AG04450 (cell line): ENCODE measurements at regions not wholly inside any gene's neighbourhood (a gene's known extent, or its start where the extent isn't known, plus 50 kb on each side); places are given as distances from the start of the nearest gene placed in this dataset.

Source experiments
- CTCF ChIA-PET: fragments of 300-600, 350-600 bp; formaldehyde crosslinking; extraction: SDS; loops from one replicate; lab custom pipeline; 2022; ENCODE audit warnings: antibody characterized with exemption, inconsistent platforms; lab: Charles Lee
- POLR2A ChIA-PET: fragments of 350-600 bp; formaldehyde crosslinking; extraction: SDS; loops from one replicate; lab custom pipeline; 2021; ENCODE audit warnings: antibody characterized with exemption, inconsistent platforms; lab: Yijun Ruan, JAX
- DNase-seq: peaks from one replicate; pipeline ENCODE4 v3.0.0-alpha.2; 2011; ENCODE audit warnings: low read depth, low spot score
- H3K27ac ChIP-seq: one replicate; pipeline ENCODE4 v1.5.1; 2012; ENCODE audit warnings: low read depth, low read length, control low read depth
- H3K27me3 ChIP-seq: one replicate; pipeline ENCODE4 v1.6.0; 2012; ENCODE audit warnings: low read length; ENCODE audit not compliant: control insufficient read depth, insufficient read depth
- H3K4me3 ChIP-seq: 2 replicates; pipeline ENCODE4 v1.5.1; 2011; ENCODE audit warnings: mild to moderate bottlenecking, low read depth, low read length, control low read depth
- H3K9me3 ChIP-seq: 2 replicates; pipeline ENCODE4 v1.5.1; 2012; ENCODE audit warnings: low read length; ENCODE audit not compliant: control insufficient read depth, insufficient read depth
- TF ChIP-seq, protein P1 (sequence below): IDR thresholded peaks from 2 replicates; pipeline ENCODE4 v1.5.1; 2011; ENCODE audit warnings: low read depth, low read length, control low read depth, inconsistent platforms

DNA sequence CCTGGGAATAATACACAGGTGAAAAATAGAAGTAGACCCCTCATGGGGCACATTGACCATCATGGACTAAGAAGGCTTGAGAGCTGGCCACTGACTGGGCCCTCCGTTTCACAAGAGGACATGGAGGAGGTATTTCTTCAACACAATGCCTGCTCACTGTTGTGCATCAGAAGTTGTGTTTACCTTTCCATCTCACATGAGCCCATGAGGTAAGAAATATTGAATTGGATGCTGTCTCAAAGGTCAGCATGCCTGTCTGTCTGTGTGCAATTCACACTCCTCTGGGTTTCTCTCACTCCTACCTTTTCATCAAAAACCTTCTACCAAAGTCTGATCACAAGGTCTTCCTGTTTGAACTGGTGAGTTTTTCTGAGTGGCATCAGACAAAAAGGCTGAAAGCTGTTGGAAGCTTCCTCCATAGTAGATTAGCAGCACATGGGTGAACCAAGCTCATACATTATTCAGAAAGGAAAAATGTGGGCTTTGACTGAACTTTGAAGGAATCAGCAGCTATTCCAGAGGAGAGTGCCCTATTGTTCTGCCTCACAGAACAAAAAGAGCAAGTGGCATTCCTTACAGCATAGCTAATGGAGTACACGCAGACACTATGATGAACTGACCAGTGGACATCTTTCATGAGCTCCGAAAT lies 143.2 kb upstream of the RND3 start:
- ChIA-PET POLR2A (no interaction called here), CTCF (no interaction called here)
- H3K27me3 ChIP-seq = no peaks in the 10 kb centered on the region
- H3K27ac ChIP-seq = no peak overlapping the region
- H3K4me3 ChIP-seq = no peak overlapping the region
- TF ChIP-seq, protein P1, sequence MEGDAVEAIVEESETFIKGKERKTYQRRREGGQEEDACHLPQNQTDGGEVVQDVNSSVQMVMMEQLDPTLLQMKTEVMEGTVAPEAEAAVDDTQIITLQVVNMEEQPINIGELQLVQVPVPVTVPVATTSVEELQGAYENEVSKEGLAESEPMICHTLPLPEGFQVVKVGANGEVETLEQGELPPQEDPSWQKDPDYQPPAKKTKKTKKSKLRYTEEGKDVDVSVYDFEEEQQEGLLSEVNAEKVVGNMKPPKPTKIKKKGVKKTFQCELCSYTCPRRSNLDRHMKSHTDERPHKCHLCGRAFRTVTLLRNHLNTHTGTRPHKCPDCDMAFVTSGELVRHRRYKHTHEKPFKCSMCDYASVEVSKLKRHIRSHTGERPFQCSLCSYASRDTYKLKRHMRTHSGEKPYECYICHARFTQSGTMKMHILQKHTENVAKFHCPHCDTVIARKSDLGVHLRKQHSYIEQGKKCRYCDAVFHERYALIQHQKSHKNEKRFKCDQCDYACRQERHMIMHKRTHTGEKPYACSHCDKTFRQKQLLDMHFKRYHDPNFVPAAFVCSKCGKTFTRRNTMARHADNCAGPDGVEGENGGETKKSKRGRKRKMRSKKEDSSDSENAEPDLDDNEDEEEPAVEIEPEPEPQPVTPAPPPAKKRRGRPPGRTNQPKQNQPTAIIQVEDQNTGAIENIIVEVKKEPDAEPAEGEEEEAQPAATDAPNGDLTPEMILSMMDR = no peak
- no peak for DNase-seq
- H3K9me3 ChIP-seq = no peaks in the 10 kb centered on the region

DNA sequence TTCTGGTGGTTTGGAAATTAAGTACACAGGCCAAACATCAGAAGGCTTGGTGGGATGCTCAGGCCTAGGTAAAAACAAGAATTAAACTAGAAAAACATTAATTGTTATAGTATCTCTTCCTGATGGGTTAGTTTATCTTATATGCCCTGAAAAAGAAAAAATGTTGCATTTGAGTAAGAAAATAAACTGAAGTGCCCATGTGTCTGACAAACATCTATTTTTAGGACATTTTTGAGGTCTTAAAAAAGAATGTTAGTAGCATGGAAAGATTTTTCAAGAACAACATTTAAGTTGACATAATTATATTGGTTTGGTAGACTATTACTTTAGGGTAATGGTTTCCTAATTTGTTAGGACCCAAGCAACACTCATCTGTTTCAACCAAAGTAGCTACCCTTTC lies 140.1 kb upstream of the RND3 start:
- ChIA-PET CTCF (interaction anchor here (1.1 kb wide), 1 partner anchor 611 kb away, joined by 4 read pairs; no protein-coding TSS in a partner anchor), POLR2A (no interaction called here)
- H3K4me3 ChIP-seq = no peak overlapping the region
- DNase-seq = no peak
- TF ChIP-seq, protein P1 = no peak
- no peaks in the 10 kb centered on the region for H3K27me3 ChIP-seq
- no peaks in the 10 kb centered on the region for H3K9me3 ChIP-seq
- H3K27ac ChIP-seq = no peak overlapping the region

DNA sequence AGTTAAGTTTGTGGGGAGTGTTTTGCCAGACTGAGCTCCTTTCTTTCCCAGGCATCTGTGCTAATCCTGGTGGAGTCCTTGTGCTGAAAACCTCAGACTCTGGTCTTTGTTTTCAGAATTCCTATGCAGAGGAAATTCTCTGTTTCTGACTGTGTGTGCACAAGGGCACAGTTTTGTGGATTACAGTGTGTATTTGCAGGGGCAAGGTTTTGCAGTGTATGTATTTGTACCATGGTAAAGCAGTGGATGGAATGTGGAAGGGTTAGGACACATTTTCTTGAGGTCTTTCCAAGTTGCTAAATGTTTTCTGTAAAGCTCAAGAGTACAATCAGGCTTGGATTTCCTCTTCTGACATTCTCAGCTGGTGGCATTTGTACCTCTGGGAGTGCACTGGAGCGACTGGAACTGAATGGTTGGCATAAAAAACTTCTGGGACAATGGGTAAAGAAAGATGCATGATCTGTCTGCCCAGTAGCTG lies 139.5 kb upstream of the RND3 start:
- ChIA-PET POLR2A (no interaction called here), CTCF (interaction anchor here (1.1 kb wide), 1 partner anchor 612 kb away, joined by 4 read pairs; no protein-coding TSS in a partner anchor)
- TF ChIP-seq, protein P1 = no peak
- no peak overlapping the region for H3K4me3 ChIP-seq
- no peak overlapping the region for H3K27ac ChIP-seq
- DNase-seq = no peak
- H3K9me3 ChIP-seq = no peaks in the 10 kb centered on the region
- H3K27me3 ChIP-seq = no peaks in the 10 kb centered on the region

DNA sequence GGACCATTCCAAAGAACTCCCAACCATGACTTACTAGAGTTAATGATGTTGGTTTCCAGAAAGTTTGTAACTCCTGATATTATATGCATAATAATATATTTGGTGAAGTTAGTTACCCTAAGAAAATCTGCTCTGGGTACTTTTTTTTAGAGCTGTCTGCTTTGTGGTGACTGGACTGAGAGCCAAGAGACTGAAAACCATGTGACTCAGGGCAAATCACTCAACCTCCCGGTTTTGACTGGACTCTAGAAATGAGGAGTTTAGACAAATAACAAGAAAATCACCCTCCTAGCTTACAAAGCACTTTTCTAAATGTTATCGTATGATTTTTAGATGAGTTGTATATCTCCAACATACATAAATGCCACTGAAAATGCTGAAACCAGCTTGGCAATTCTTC lies 138.3 kb upstream of the RND3 start:
- H3K27ac ChIP-seq = no peak overlapping the region
- CTCF ChIA-PET = no interaction called here
- no peak for DNase-seq

DNA sequence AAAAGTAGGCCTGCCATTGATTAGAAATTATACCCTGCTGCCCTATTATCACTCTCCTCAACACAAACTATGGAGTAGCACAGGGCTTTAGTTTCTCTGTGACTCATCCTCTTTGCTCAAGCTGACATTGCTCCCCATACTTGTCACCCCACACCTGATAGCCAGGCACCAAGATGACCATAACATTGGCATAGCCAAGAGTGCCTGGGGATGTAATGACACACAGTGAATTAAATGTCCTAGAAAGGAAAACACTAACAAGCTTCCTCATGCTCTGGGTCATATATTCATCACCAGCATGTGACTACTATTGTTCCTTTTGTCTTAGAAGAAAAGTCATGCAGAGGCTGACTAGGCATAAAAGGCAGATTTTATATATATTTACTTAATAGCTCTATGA lies 137.8 kb upstream of the RND3 start:
- no peak overlapping the region for H3K27ac ChIP-seq
- ChIA-PET POLR2A (no interaction called here), CTCF (no interaction called here)
- DNase-seq = no peak
- TF ChIP-seq, protein P1 = no peak
- no peak overlapping the region for H3K4me3 ChIP-seq
- no peaks in the 10 kb centered on the region for H3K9me3 ChIP-seq
- H3K27me3 ChIP-seq = no peaks in the 10 kb centered on the region

More for the DNA sequence above, 138.3 kb upstream of the RND3 start:
- TF ChIP-seq, protein P1 = no peak
- POLR2A ChIA-PET = no interaction called here
- Histone ChIP-seq H3K4me3 (no peak overlapping the region), H3K9me3 (no peaks in the 10 kb centered on the region), H3K27me3 (no peaks in the 10 kb centered on the region)
